C4-2B (cell line): ENCODE measurements at regions not wholly inside any gene's neighbourhood (a gene's known extent, or its start where the extent isn't known, plus 50 kb on each side); places are given as distances from the start of the nearest gene placed in this dataset.

Experiments used
- CTCF ChIP-seq: fragments of 450-650 bp; conservative IDR thresholded peaks from 2 replicates; pipeline ENCODE4 v1.5.1; 2017; ENCODE audit warnings: mild to moderate bottlenecking
- ZFX ChIP-seq: fragments of 450-650 bp; IDR thresholded peaks from 2 replicates; pipeline ENCODE4 v1.6.1; 2017

GRCh38 chr2:58432491-58433170 is 191.5 kb upstream of the FANCL start:
- TF ChIP-seq CTCF, result no peak
- no peak for TF ChIP-seq ZFX
